Osteocyte (in vitro differentiated cells): ENCODE measurements at regions not wholly inside any gene's neighbourhood (a gene's known extent, or its start where the extent isn't known, plus 50 kb on each side); places are given as distances from the start of the nearest gene placed in this dataset.

ENCODE experiments used
- DNase-seq: peaks from one replicate; pipeline ENCODE4 v3.0.0; 2021; ENCODE audit warnings: mixed read lengths; ENCODE audit not compliant: unreplicated experiment; ENCODE audit errors: extremely low spot score
- H3K27ac Mint-ChIP-seq: one replicate; pipeline ENCODE4 v1.8.0; 2021; ENCODE audit warnings: mild to moderate bottlenecking, mixed read lengths; ENCODE audit not compliant: unreplicated experiment
- H3K27me3 Mint-ChIP-seq: one replicate; pipeline ENCODE4 v1.8.0; 2021; ENCODE audit warnings: mixed read lengths; ENCODE audit not compliant: unreplicated experiment
- H3K36me3 Mint-ChIP-seq: one replicate; pipeline ENCODE4 v1.8.0; 2021; ENCODE audit warnings: mixed read lengths; ENCODE audit not compliant: unreplicated experiment
- H3K4me1 Mint-ChIP-seq: one replicate; pipeline ENCODE4 v1.8.0; 2021; ENCODE audit warnings: mixed read lengths; ENCODE audit not compliant: unreplicated experiment
- H3K4me3 Mint-ChIP-seq: one replicate; pipeline ENCODE4 v1.8.0; 2021; ENCODE audit warnings: mild to moderate bottlenecking, moderate library complexity, mixed read lengths; ENCODE audit not compliant: unreplicated experiment
- H3K9me3 Mint-ChIP-seq: one replicate; pipeline ENCODE4 v1.8.0; 2021; ENCODE audit warnings: mixed read lengths; ENCODE audit not compliant: unreplicated experiment
- CTCF ChIP-seq: fragments of 200-600 bp; sonication (generic); IDR thresholded peaks from 2 replicates; pipeline ENCODE4 v1.5.0; 2021; ENCODE audit warnings: antibody characterized with exemption, mild to moderate bottlenecking, moderate library complexity

GRCh38 chr6:125550892-125551291 is 198.5 kb upstream of the HEY2 start:
- no peak for DNase-seq
- Mint-ChIP-seq H3K4me3 (no peak overlapping the region), H3K27ac (no peak overlapping the region), H3K36me3 (no peaks in the 10 kb centered on the region), H3K9me3 (no peaks in the 10 kb centered on the region), H3K4me1 (peaks cover 20% of the 10 kb centered on the region), H3K27me3 (no peaks in the 10 kb centered on the region)
- TF ChIP-seq CTCF = no peak

GRCh38 chr6:125552819-125553218 is 196.6 kb upstream of the HEY2 start:
- H3K27ac Mint-ChIP-seq = no peak overlapping the region
- peaks cover 5% of the 10 kb centered on the region for H3K4me1 Mint-ChIP-seq
- no peak for DNase-seq
- no peak for TF ChIP-seq CTCF
- no peaks in the 10 kb centered on the region for H3K9me3 Mint-ChIP-seq
- no peaks in the 10 kb centered on the region for H3K27me3 Mint-ChIP-seq
- no peak overlapping the region for H3K4me3 Mint-ChIP-seq
- no peaks in the 10 kb centered on the region for H3K36me3 Mint-ChIP-seq

DNA sequence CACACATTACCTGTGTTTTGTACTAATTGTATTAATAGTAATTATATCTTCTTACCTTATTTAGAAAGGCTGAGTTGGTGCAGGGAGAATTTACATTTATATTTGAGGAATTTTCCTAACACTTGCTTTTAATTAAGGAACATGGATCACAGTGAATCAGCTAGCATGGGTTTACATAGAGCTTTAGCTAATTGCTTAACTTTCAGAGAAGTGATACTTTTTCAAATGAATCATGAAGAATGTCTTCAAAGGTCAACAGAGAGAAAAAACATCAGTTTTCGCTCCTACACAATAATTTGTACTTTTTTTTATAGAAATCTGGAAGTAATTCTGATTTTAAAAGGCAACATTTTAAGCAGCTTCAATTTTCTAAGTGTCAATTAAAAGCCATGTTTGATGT is 195.0 kb upstream of the HEY2 start:
- DNase-seq = no peak
- Mint-ChIP-seq H3K4me1 (peaks cover 12% of the 10 kb centered on the region), H3K4me3 (no peak overlapping the region), H3K36me3 (no peaks in the 10 kb centered on the region), H3K9me3 (no peaks in the 10 kb centered on the region), H3K27me3 (no peaks in the 10 kb centered on the region), H3K27ac (no peak overlapping the region)
- no peak for TF ChIP-seq CTCF

- Mint-ChIP-seq H3K4me1 (peaks cover 21% of the 10 kb centered on the region), H3K4me3 (no peak overlapping the region), H3K27me3 (no peaks in the 10 kb centered on the region), H3K27ac (no peak overlapping the region), H3K36me3 (no peaks in the 10 kb centered on the region), H3K9me3 (no peaks in the 10 kb centered on the region)
- no peak for TF ChIP-seq CTCF
- no peak for DNase-seq
These were observed 191.1 kb upstream of the HEY2 start for GRCh38 chr6:125558241-125558843.

DNA sequence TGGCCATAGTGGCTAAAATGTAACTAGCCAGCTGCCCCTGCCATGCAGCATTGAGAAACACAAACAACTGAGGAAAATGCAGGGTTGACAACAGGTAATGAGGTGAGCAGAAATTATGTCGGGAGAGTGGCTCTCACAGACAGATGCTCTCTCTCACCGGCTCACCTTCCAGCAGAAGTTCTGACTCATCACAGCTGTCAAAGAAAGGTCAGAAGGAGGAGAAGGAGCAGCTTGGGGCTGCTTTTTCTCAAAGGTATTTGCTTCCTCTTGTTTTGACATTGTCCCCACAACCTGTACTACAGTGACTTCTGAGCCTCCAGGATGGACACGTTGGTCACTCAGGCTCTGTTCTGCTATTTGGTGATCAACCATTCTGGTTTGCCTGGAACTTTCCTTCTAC is 190.5 kb upstream of the HEY2 start:
- Mint-ChIP-seq H3K36me3 (no peaks in the 10 kb centered on the region), H3K27me3 (no peaks in the 10 kb centered on the region), H3K4me3 (no peak overlapping the region), H3K27ac (no peak overlapping the region), H3K9me3 (no peaks in the 10 kb centered on the region), H3K4me1 (peaks cover 21% of the 10 kb centered on the region)
- DNase-seq = no peak
- TF ChIP-seq CTCF = no peak
